ENCODE measurements at regions not wholly inside any gene's neighbourhood (a gene's known extent, or its start where the extent isn't known, plus 50 kb on each side); places are given as distances from the start of the nearest gene placed in this dataset.
A peak's percentile ranks its signal among the peaks of the same experiment; 100 is the strongest.

DNA sequence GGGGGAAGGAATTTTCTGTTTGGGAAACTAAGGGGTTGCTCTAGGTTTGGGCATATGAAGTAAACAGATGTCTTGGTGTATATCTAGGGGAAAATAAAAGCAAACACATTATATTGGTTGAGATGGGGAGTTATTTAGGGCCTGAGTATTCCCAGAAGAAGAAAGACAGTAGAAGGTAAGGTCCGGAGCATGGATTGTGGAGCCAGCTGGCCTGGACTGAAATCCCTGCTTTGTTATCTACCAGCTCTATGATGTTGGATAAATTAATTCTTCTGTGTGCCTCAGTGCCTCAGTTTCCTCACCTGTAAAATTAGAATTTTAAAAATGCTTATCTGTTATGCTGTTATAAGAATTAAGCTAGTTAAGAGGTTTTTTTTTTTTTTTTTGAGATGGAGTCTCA lies 272.3 kb upstream of the RPS6KA3 start:
- intact Hi-C loops (cut with DNase I), result loop anchor here (10.0 kb wide), 1 partner anchor 1426 kb away; no protein-coding TSS in a partner anchor
- TF ChIP-seq, protein P1, sequence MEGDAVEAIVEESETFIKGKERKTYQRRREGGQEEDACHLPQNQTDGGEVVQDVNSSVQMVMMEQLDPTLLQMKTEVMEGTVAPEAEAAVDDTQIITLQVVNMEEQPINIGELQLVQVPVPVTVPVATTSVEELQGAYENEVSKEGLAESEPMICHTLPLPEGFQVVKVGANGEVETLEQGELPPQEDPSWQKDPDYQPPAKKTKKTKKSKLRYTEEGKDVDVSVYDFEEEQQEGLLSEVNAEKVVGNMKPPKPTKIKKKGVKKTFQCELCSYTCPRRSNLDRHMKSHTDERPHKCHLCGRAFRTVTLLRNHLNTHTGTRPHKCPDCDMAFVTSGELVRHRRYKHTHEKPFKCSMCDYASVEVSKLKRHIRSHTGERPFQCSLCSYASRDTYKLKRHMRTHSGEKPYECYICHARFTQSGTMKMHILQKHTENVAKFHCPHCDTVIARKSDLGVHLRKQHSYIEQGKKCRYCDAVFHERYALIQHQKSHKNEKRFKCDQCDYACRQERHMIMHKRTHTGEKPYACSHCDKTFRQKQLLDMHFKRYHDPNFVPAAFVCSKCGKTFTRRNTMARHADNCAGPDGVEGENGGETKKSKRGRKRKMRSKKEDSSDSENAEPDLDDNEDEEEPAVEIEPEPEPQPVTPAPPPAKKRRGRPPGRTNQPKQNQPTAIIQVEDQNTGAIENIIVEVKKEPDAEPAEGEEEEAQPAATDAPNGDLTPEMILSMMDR (IDR thresholded peaks at IDR 0.05), result no peak

DNA sequence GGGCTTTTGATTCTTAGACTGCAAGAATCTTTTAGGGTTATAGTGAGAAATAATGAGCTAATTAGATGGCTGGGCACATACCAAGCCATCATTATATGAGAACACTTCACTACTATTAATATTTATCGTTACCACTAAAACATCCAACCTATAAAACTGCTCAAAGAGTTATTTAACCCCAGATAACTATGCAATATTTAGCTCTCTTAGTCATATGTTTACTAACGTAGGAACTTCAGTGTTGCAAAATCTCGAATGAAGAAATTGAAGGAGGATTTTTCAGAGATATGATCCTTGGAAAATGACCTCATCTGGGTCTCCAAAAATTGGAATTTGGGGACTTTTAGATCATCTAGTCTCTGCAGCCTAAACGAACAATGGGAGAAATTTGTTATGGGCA lies 265.0 kb upstream of the RPS6KA3 start:
- peaks cover 0 to 9% of the 10 kb centered on the region in 2 donors for H3K4me1 ChIP-seq
- TF ChIP-seq, protein P1 (IDR thresholded peaks at IDR 0.05), result no peak
- DNase-seq (ENCODE audit: low spot score in 2 of 2), result no peak
- H3K27ac ChIP-seq, result no peak overlapping the region
- intact Hi-C loops (cut with DNase I), result loop anchor here (10.0 kb wide), 1 partner anchor 1433 kb away; no protein-coding TSS in a partner anchor
- H3K36me3 ChIP-seq, result no peaks in the 10 kb centered on the region
- H3K9me3 ChIP-seq, result no peaks in the 10 kb centered on the region
- no peak overlapping the region for H3K4me3 ChIP-seq
- H3K27me3 ChIP-seq, result peaks cover 3% of the 10 kb centered on the region

More for the DNA sequence above, 272.3 kb upstream of the RPS6KA3 start:
- Histone ChIP-seq H3K27ac (no peak overlapping the region), H3K36me3 (no peaks in the 10 kb centered on the region), H3K4me3 (no peak overlapping the region), H3K4me1 (no peaks in the 10 kb centered on the region), H3K9me3 (peaks cover 0 to 19% of the 10 kb centered on the region in 2 donors), H3K27me3 (no peaks in the 10 kb centered on the region)
- DNase-seq (ENCODE audit: low spot score in 2 of 2), result no peak

DNA sequence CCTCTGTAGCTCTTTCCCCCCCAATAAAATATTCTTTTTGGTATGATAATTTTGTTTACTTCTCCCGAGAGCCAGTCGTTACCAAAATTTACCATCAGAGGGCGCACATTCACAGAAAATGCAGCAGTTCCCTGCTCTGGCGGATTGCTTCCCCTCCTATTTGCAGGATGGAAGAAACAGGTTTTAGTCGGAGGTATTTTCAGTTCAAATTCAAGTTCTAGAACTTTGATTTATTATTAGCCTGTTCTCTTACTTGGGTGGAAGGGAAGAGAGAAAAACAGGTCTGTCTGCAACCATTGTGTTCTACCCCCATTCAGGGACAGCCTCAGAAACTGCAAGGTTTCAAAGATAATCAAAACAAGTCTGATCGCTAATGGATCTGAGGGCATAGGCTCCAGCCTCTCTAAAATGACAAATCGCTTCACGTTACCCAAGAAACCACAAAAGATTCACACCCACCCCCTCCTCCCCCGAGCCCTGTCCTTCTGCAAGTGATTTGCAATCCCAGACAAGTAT lies 263.8 kb upstream of the RPS6KA3 start:
- Histone ChIP-seq H3K27me3 (peaks cover 3% of the 10 kb centered on the region), H3K27ac (no peak overlapping the region), H3K36me3 (no peaks in the 10 kb centered on the region), H3K4me1 (peaks cover 0 to 9% of the 10 kb centered on the region in 2 donors), H3K9me3 (no peaks in the 10 kb centered on the region), H3K4me3 (peak overlapping the region in 1 of 2 donors; percentile 15)
- peak in 1 of 2 donors; percentile 72 for DNase-seq (ENCODE audit: low spot score in 2 of 2)
- TF ChIP-seq, protein P1 (IDR thresholded peaks at IDR 0.05), result peak; percentile 37 to 80 (median 63)
- intact Hi-C loops (cut with DNase I), result loop anchor here (10.0 kb wide), 1 partner anchor 1434 kb away; no protein-coding TSS in a partner anchor

DNA sequence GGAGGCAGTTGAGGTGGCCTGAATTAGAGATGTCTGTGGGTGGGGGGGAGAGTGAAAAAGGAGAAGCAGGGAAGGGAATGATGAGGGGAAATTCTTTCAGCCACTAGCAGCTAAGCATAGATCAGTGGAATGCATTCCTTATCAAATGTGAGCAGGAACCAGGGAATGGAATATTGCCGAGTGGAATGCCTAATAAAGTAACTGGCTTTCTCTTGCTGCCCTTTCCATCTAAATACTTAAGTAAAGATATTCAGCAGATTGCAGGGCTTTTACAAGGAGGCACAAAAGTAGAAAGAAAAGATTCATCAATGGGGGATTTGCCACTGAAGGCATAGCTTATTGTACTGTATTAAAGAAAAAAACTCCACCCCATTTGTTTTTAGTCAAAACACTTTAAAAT lies 263.0 kb upstream of the RPS6KA3 start:
- DNase-seq (ENCODE audit: low spot score in 2 of 2), result no peak
- intact Hi-C loops (cut with DNase I), result loop anchor here (5.0 to 10.0 kb wide), 3 partner anchors 948 to 1435 kb away; no protein-coding TSS in a partner anchor

DNA sequence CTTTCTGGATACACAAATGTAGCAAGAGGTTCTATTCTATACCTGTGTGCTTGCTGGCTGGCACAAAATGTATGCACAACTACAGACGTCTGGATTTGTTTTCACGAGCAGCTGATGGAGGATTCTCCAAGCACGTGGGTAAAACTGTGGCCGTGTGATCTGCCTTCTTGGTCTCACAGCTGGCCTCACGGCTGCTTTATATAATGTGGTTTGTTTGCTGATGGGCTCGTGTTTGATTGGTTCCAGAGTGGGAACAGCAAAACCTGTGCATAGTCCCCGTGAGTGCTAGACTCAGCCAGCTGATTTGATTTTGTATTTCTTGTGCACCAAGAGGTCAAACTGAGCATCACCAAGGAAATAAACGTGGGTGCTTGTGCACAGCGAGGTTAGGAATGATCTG lies 262.6 kb upstream of the RPS6KA3 start:
- no peak for DNase-seq (ENCODE audit: low spot score in 2 of 2)
- TF ChIP-seq, protein P1 (IDR thresholded peaks at IDR 0.05), result no peak
- Histone ChIP-seq H3K27ac (no peak overlapping the region), H3K27me3 (peaks cover 3% of the 10 kb centered on the region), H3K9me3 (no peaks in the 10 kb centered on the region), H3K36me3 (no peaks in the 10 kb centered on the region), H3K4me3 (no peak overlapping the region), H3K4me1 (peaks cover 0 to 9% of the 10 kb centered on the region in 2 donors)
- intact Hi-C loops (cut with DNase I), result loop anchor here (5.0 kb wide), 2 partner anchors 948 to 1218 kb away; no protein-coding TSS in a partner anchor

More for the DNA sequence above, 263.0 kb upstream of the RPS6KA3 start:
- Histone ChIP-seq H3K9me3 (no peaks in the 10 kb centered on the region), H3K4me1 (peaks cover 0 to 9% of the 10 kb centered on the region in 2 donors), H3K4me3 (no peak overlapping the region), H3K27me3 (peaks cover 3% of the 10 kb centered on the region), H3K27ac (no peak overlapping the region), H3K36me3 (no peaks in the 10 kb centered on the region)
- TF ChIP-seq, protein P1 (IDR thresholded peaks at IDR 0.05), result no peak
